WERI-Rb-1 (cell line): ENCODE measurements at regions not wholly inside any gene's neighbourhood (a gene's known extent, or its start where the extent isn't known, plus 50 kb on each side); places are given as distances from the start of the nearest gene placed in this dataset.

ENCODE experiments used
- DNase-seq: peaks from one replicate; pipeline ENCODE4 v3.0.0-alpha.2; 2020
- H3K27ac ChIP-seq: fragments of 250-450 bp; sonication (Bioruptor Pico); 2 replicates; pipeline ENCODE4 v1.5.1; 2020; ENCODE audit warnings: mild to moderate bottlenecking, moderate library complexity
- H3K27me3 ChIP-seq: fragments of 250-450 bp; sonication (Bioruptor Pico); 2 replicates; pipeline ENCODE4 v1.5.1; 2021; ENCODE audit warnings: mild to moderate bottlenecking, low read depth, moderate library complexity; ENCODE audit not compliant: insufficient read depth, severe bottlenecking
- H3K36me3 ChIP-seq: fragments of 250-450 bp; sonication (Bioruptor Pico); 2 replicates; pipeline ENCODE4 v1.5.1; 2020; ENCODE audit warnings: mild to moderate bottlenecking, moderate library complexity
- H3K4me3 ChIP-seq: 2 replicates; pipeline ENCODE4 v1.5.1; 2011; ENCODE audit warnings: low read depth, mild to moderate bottlenecking, control low read depth, low read length
- H3K9me3 ChIP-seq: fragments of 250-450 bp; sonication (Bioruptor Pico); 2 replicates; pipeline ENCODE4 v1.5.1; 2021; ENCODE audit warnings: mild to moderate bottlenecking, moderate library complexity; ENCODE audit not compliant: severe bottlenecking
- CTCF ChIP-seq: IDR thresholded peaks from 2 replicates; pipeline ENCODE4 v1.5.1; 2011; ENCODE audit warnings: low read depth, mild to moderate bottlenecking, control low read depth, inconsistent platforms, low read length

GRCh38 chr7:14954035-14954434 lies 51.5 kb upstream of the DGKB start:
- Histone ChIP-seq H3K27me3 (no peaks in the 10 kb centered on the region), H3K36me3 (no peaks in the 10 kb centered on the region), H3K27ac (no peak overlapping the region), H3K4me3 (no peak overlapping the region), H3K9me3 (no peaks in the 10 kb centered on the region)
- DNase-seq, result no peak
- no peak for TF ChIP-seq CTCF
